A549 (cell line): ENCODE measurements at regions not wholly inside any gene's neighbourhood (a gene's known extent, or its start where the extent isn't known, plus 50 kb on each side); places are given as distances from the start of the nearest gene placed in this dataset.

Experiments
- CBX8 ChIP-seq: fragments of 200-600 bp; sonication (generic); IDR thresholded peaks from 2 replicates; pipeline ENCODE4 v1.6.1; 2016
- ESRRA ChIP-seq: fragments of 150-350 bp; IDR thresholded peaks from 2 replicates; pipeline ENCODE4 v1.6.1; 2014; ENCODE audit warnings: mild to moderate bottlenecking, low read length, borderline replicate concordance
- TF ChIP-seq, protein P1 (sequence below): fragments of 150-350 bp; IDR thresholded peaks from 2 replicates; pipeline ENCODE4 v1.6.1; 2014; ENCODE audit warnings: low read depth, mild to moderate bottlenecking, low read length

DNA sequence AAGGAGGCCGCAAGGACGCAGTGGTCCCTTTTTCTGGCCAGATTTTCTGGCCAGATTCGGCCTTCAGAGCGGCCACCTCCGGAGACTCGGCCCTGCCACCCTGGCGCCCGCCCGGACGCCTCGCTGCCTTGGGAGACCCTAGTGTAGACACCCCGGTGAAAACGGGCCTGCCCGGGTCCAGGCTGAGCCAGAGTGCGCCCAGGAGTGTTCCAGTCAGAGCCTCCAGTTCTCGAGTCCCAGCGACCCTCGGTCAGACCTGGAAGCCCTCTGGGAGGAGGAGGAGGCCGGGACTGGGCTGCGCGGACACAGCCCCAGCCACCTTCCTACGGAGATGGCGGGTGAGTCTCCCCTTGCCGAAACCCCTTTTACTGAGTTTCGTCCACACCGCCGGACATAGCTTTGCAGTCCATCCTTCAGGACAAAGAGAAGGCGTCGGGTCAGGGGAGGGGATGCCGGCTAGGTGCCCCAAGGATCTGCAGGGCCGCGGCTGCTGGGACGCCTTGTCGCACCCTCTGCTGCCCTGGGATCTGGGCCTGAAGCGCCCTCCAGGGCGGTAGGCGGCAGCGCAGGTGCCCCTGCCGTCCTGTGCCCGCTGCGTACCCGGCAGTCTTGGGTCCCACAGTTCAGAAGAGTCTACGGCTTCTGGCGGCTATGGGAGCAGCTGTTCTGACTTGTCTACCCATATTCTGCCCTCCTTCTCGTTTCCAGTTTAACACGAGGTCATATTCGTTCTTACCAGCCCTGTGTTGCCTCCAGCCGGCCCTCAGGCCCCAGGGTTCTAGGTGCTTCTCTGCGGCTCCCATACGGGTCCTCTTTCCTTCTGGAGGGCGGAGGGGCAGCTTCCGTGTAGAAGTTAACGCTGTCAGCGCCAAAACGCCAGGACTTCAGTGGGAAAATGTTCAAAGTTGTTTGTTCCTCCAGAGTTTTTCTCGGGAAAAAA lies 1771.7 kb upstream of the CDH9 start:
- TF ChIP-seq CBX8, result no peak
- TF ChIP-seq ESRRA, result no peak
- TF ChIP-seq, protein P1, sequence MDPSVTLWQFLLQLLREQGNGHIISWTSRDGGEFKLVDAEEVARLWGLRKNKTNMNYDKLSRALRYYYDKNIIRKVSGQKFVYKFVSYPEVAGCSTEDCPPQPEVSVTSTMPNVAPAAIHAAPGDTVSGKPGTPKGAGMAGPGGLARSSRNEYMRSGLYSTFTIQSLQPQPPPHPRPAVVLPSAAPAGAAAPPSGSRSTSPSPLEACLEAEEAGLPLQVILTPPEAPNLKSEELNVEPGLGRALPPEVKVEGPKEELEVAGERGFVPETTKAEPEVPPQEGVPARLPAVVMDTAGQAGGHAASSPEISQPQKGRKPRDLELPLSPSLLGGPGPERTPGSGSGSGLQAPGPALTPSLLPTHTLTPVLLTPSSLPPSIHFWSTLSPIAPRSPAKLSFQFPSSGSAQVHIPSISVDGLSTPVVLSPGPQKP, result no peak
